HCT116 (cell line): ENCODE measurements at regions not wholly inside any gene's neighbourhood (a gene's known extent, or its start where the extent isn't known, plus 50 kb on each side); places are given as distances from the start of the nearest gene placed in this dataset.

Experiments
- EZH2 ChIP-seq: fragments of 200-600 bp; sonication (generic); IDR thresholded peaks from 2 replicates; pipeline ENCODE4 v1.6.1; 2017; ENCODE audit warnings: antibody characterized with exemption, mixed run types
- JUND ChIP-seq: IDR thresholded peaks from 2 replicates; pipeline ENCODE4 v1.6.1; 2012
- POLR2A ChIP-seq: IDR thresholded peaks from 2 replicates; pipeline ENCODE4 v1.7.0; 2011; ENCODE audit warnings: borderline replicate concordance; ENCODE audit not compliant: insufficient read depth, insufficient read length; ENCODE audit errors: extremely low read depth
- RAD21 ChIP-seq: IDR thresholded peaks from 2 replicates; pipeline ENCODE4 v1.6.1; 2012; ENCODE audit warnings: low read depth, mild to moderate bottlenecking
- SIN3A ChIP-seq: IDR thresholded peaks from 2 replicates; pipeline ENCODE4 v1.6.1; 2012; ENCODE audit warnings: low read depth
- SP1 ChIP-seq: IDR thresholded peaks from 2 replicates; pipeline ENCODE4 v1.6.1; 2012; ENCODE audit warnings: low read depth
- SRF ChIP-seq: IDR thresholded peaks from 2 replicates; pipeline ENCODE4 v1.6.1; 2012; ENCODE audit warnings: low read depth
- ZFX ChIP-seq: fragments of 450-650 bp; IDR thresholded peaks from 2 replicates; pipeline ENCODE4 v1.6.1; 2017
- TF ChIP-seq, protein P1 (sequence below), 3 experiments: fragments of 200-600 bp in 1 of 3; sonication (generic) in 1 of 3; IDR thresholded peaks in 2 of 3; conservative IDR thresholded peaks in 1 of 3; 2 replicates each; pipeline ENCODE4 v1.5.1; 2012 to 2017; ENCODE audit warnings: low read depth in 2 of 3, low read length in 2 of 3, antibody characterized with exemption in 1 of 3, borderline replicate concordance in 1 of 3, control low read depth in 1 of 3, mild to moderate bottlenecking in 1 of 3, mixed read lengths in 1 of 3, mixed run types in 1 of 3, moderate library complexity in 1 of 3; ENCODE audit not compliant: insufficient read depth in 1 of 3
- TF ChIP-seq, protein P2 (sequence below): IDR thresholded peaks from 2 replicates; pipeline ENCODE4 v1.6.1; 2011; ENCODE audit warnings: mild to moderate bottlenecking, low read length, moderate library complexity; ENCODE audit not compliant: insufficient replicate concordance; ENCODE audit errors: extremely low read depth

DNA sequence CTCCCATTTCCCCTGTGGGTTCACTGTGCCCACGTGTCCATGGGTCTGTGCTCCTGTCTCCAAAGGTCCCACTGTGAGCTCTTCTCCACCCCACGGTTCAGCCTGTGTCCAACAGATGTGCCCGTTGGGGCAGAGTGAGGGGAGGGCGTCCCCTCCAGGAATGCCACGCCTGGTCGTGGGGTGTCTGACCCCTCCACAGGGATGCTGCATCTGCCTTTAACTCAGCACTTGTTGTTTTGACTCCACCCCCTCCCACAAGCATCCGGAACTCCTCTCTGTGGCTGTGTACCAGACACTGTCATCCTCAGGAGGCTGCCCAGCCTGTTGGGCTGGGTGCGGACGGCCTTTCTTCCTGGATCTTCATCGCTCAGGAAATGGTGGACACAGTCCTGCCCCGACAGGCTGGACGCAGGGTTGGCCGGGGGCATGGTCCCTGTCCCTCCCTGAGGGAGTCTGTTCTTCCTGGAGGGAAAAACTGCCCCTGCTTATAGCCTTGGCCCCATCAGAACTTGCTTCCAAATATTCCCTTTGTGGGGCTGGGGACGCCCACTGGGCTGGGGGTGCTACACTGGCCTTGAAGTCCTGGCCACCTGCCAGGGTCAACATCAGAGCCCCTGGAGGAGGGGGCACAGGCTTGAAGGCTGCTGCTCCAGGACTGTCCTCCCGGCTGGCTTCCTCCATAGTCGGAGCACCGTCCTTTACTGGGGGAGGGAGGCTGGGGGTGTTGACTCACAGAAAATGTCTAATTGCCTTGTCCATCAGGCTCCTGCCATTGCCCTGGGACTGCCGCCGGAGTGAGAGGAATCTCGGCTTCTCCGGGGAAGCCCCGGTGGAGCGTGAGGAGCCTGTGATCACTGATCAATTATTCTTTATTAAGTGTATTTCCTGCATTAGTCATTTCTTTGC, 182.0 kb upstream of the C1orf174 start:
- no peak for TF ChIP-seq RAD21
- TF ChIP-seq, protein P1, sequence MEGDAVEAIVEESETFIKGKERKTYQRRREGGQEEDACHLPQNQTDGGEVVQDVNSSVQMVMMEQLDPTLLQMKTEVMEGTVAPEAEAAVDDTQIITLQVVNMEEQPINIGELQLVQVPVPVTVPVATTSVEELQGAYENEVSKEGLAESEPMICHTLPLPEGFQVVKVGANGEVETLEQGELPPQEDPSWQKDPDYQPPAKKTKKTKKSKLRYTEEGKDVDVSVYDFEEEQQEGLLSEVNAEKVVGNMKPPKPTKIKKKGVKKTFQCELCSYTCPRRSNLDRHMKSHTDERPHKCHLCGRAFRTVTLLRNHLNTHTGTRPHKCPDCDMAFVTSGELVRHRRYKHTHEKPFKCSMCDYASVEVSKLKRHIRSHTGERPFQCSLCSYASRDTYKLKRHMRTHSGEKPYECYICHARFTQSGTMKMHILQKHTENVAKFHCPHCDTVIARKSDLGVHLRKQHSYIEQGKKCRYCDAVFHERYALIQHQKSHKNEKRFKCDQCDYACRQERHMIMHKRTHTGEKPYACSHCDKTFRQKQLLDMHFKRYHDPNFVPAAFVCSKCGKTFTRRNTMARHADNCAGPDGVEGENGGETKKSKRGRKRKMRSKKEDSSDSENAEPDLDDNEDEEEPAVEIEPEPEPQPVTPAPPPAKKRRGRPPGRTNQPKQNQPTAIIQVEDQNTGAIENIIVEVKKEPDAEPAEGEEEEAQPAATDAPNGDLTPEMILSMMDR (IDR thresholded peaks at IDR 0.05 in 2 of 3, conservative IDR thresholded peaks at IDR 0.05 in 1 of 3; ENCODE audit: borderline replicate concordance in 1 of 3, insufficient read depth in 1 of 3, low read depth in 2 of 3, low read length in 2 of 3) = no peak
- no peak for TF ChIP-seq ZFX
- no peak for TF ChIP-seq POLR2A
- no peak for TF ChIP-seq EZH2
- TF ChIP-seq SRF = no peak
- TF ChIP-seq, protein P2, sequence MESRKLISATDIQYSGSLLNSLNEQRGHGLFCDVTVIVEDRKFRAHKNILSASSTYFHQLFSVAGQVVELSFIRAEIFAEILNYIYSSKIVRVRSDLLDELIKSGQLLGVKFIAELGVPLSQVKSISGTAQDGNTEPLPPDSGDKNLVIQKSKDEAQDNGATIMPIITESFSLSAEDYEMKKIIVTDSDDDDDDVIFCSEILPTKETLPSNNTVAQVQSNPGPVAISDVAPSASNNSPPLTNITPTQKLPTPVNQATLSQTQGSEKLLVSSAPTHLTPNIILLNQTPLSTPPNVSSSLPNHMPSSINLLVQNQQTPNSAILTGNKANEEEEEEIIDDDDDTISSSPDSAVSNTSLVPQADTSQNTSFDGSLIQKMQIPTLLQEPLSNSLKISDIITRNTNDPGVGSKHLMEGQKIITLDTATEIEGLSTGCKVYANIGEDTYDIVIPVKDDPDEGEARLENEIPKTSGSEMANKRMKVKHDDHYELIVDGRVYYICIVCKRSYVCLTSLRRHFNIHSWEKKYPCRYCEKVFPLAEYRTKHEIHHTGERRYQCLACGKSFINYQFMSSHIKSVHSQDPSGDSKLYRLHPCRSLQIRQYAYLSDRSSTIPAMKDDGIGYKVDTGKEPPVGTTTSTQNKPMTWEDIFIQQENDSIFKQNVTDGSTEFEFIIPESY = no peak
- TF ChIP-seq SP1 = no peak
- TF ChIP-seq SIN3A = no peak
- no peak for TF ChIP-seq JUND
